ENCODE measurements at regions not wholly inside any gene's neighbourhood (a gene's known extent, or its start where the extent isn't known, plus 50 kb on each side); places are given as distances from the start of the nearest gene placed in this dataset.

DNA sequence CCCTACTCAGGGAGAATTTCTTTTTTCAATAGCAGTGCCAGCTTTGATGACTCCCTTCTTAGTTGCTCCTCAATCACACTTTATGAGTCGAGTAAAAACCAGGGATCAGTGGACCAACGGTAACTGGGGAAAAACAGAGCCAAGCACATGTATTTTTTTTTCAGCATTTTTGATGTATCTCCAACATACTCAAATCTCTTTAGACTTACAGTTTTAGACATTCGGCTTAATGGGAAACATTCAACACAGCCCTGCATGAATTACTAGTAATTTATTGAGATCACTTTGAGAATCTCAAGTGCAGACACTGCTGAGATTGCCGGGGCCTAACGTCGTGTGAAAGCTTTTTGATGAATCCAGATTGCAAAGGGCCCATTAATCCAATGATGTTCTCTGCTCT lies 306.7 kb downstream of the NUAK1 start:
- TF ChIP-seq, protein P1, sequence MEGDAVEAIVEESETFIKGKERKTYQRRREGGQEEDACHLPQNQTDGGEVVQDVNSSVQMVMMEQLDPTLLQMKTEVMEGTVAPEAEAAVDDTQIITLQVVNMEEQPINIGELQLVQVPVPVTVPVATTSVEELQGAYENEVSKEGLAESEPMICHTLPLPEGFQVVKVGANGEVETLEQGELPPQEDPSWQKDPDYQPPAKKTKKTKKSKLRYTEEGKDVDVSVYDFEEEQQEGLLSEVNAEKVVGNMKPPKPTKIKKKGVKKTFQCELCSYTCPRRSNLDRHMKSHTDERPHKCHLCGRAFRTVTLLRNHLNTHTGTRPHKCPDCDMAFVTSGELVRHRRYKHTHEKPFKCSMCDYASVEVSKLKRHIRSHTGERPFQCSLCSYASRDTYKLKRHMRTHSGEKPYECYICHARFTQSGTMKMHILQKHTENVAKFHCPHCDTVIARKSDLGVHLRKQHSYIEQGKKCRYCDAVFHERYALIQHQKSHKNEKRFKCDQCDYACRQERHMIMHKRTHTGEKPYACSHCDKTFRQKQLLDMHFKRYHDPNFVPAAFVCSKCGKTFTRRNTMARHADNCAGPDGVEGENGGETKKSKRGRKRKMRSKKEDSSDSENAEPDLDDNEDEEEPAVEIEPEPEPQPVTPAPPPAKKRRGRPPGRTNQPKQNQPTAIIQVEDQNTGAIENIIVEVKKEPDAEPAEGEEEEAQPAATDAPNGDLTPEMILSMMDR (IDR thresholded peaks at IDR 0.05; ENCODE audit: unreplicated experiment), result no peak
- no peak overlapping the region for H3K27ac Mint-ChIP-seq (ENCODE audit: low read depth, unreplicated experiment)
- H3K27me3 Mint-ChIP-seq (ENCODE audit: insufficient read depth, unreplicated experiment), result no peaks in the 10 kb centered on the region
- ChIA-PET POLR2A (no interaction called here), CTCF (no interaction called here)
- DNase-seq (ENCODE audit: unreplicated experiment), result no peak
- no peaks in the 10 kb centered on the region for H3K9me3 Mint-ChIP-seq (ENCODE audit: unreplicated experiment)
- intact Hi-C loops (cut with micrococcal nuclease), result no loop called here
- H3K4me3 Mint-ChIP-seq (ENCODE audit: unreplicated experiment), result no peak overlapping the region
- H3K4me1 Mint-ChIP-seq (ENCODE audit: insufficient read depth, unreplicated experiment), result no peaks in the 10 kb centered on the region
- BruUV-seq (replicated peaks), result no TSS peak
- no peaks in the 10 kb centered on the region for H3K36me3 Mint-ChIP-seq (ENCODE audit: insufficient read depth, unreplicated experiment)

GRCh38 chr12:105832806-105833205 lies 305.9 kb downstream of the NUAK1 start:
- no peak for DNase-seq (ENCODE audit: unreplicated experiment)
- Mint-ChIP-seq H3K4me1 (ENCODE audit: insufficient read depth, unreplicated experiment) (no peaks in the 10 kb centered on the region), H3K4me3 (ENCODE audit: unreplicated experiment) (no peak overlapping the region), H3K9me3 (ENCODE audit: unreplicated experiment) (no peaks in the 10 kb centered on the region), H3K27me3 (ENCODE audit: insufficient read depth, unreplicated experiment) (no peaks in the 10 kb centered on the region), H3K27ac (ENCODE audit: low read depth, unreplicated experiment) (no peak overlapping the region), H3K36me3 (ENCODE audit: insufficient read depth, unreplicated experiment) (no peaks in the 10 kb centered on the region)
- TF ChIP-seq, protein P1 (IDR thresholded peaks at IDR 0.05; ENCODE audit: unreplicated experiment), result no peak
- intact Hi-C loops (cut with micrococcal nuclease), result no loop called here
- BruUV-seq (replicated peaks), result no TSS peak
- CTCF ChIA-PET, result no interaction called here
- POLR2A ChIA-PET, result interaction anchor here (0.6 to 1.0 kb wide), 2 partner anchors 12 to 27 kb away, joined by 3 to 4 read pairs; no protein-coding TSS in a partner anchor

- ChIA-PET CTCF (no interaction called here), POLR2A (no interaction called here)
- H3K9me3 Mint-ChIP-seq (ENCODE audit: unreplicated experiment), result no peaks in the 10 kb centered on the region
- H3K27ac Mint-ChIP-seq (ENCODE audit: low read depth, unreplicated experiment), result no peak overlapping the region
- BruUV-seq (replicated peaks), result no TSS peak
- H3K4me3 Mint-ChIP-seq (ENCODE audit: unreplicated experiment), result no peak overlapping the region
- no peaks in the 10 kb centered on the region for H3K4me1 Mint-ChIP-seq (ENCODE audit: insufficient read depth, unreplicated experiment)
- intact Hi-C loops (cut with micrococcal nuclease), result no loop called here
- no peaks in the 10 kb centered on the region for H3K27me3 Mint-ChIP-seq (ENCODE audit: insufficient read depth, unreplicated experiment)
- no peaks in the 10 kb centered on the region for H3K36me3 Mint-ChIP-seq (ENCODE audit: insufficient read depth, unreplicated experiment)
- TF ChIP-seq, protein P1 (IDR thresholded peaks at IDR 0.05; ENCODE audit: unreplicated experiment), result no peak
- no peak for DNase-seq (ENCODE audit: unreplicated experiment)
These were observed 304.3 kb downstream of the NUAK1 start for GRCh38 chr12:105834496-105834895.

DNA sequence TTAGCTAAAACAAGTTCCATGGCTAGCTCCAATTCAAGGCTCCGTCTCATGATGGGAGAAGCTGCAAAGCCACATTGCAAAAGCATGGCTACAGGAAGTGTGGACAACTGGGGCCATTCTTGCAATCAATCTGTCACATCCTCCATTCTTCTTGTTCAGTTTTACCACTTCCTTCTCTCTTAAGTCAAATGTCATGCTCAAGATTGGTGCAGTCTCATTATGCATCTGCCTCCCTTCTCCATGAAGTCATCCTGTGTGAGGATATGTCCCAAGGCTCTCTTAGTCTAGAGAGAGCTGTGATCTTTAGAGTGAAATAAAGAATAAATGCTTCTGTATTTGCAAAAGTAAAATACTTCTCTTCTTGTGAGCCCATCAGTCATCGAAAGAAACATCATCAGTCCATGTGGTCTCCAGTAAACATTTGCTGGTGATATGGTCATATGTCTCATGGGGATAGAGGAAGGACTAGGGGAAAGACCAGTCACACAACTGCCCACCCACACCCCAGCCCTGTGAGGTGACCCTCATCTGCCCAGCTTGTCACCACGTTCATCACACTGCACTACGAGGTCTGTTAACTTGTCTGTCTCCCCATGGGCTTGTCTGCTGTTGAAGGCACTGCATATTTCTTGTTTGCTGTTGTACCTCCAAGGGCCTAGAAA lies 303.0 kb downstream of the NUAK1 start:
- TF ChIP-seq, protein P1 (IDR thresholded peaks at IDR 0.05; ENCODE audit: unreplicated experiment), result no peak
- intact Hi-C loops (cut with micrococcal nuclease), result no loop called here
- DNase-seq (ENCODE audit: unreplicated experiment), result no peak
- Mint-ChIP-seq H3K4me1 (ENCODE audit: insufficient read depth, unreplicated experiment) (no peaks in the 10 kb centered on the region), H3K9me3 (ENCODE audit: unreplicated experiment) (no peaks in the 10 kb centered on the region), H3K36me3 (ENCODE audit: insufficient read depth, unreplicated experiment) (no peaks in the 10 kb centered on the region), H3K4me3 (ENCODE audit: unreplicated experiment) (no peak overlapping the region), H3K27me3 (ENCODE audit: insufficient read depth, unreplicated experiment) (no peaks in the 10 kb centered on the region), H3K27ac (ENCODE audit: low read depth, unreplicated experiment) (no peak overlapping the region)
- ChIA-PET CTCF (no interaction called here), POLR2A (no interaction called here)
- no TSS peak for BruUV-seq (replicated peaks)

All from MCF 10A (cell line).